Body of pancreas (tissue), 4 donors: ENCODE measurements at regions not wholly inside any gene's neighbourhood (a gene's known extent, or its start where the extent isn't known, plus 50 kb on each side); places are given as distances from the start of the nearest gene placed in this dataset.

Source experiments
- ATAC-seq: fragments of 150-250 bp; one replicate; pipeline ENCODE4 v1.9.1; 2016
- DNase-seq, 4 donors: peaks; one replicate each; pipeline ENCODE4 v3.0.0-alpha.2; 2019
- H3K27ac ChIP-seq, 4 donors: fragments of 200-600 bp; sonication (generic); 1 replicate in 3 of 4; 2 replicates in 1 of 4; pipeline versions ENCODE4 v1.5.1 to v1.6.1; 2016 to 2019; ENCODE audit warnings: mild to moderate bottlenecking in 1 of 4, mixed read lengths in 1 of 4, moderate library complexity in 1 of 4
- H3K27me3 ChIP-seq, 2 donors: fragments of 200-600 bp; sonication (generic); one replicate each; pipeline ENCODE4 v1.6.0; 2016; ENCODE audit warnings: mild to moderate bottlenecking in 1 of 2
- H3K36me3 ChIP-seq, 2 donors: fragments of 200-600 bp; sonication (generic); replicated peaks in 1 of 2; 2 replicates each; pipeline ENCODE4 v1.5.1; 2016; ENCODE audit warnings: low read depth in 2 of 2; ENCODE audit not compliant: insufficient read depth in 1 of 2
- H3K4me1 ChIP-seq: fragments of 200-600 bp; sonication (generic); one replicate; pipeline ENCODE4 v1.6.0; 2016
- H3K4me3 ChIP-seq, 2 donors: fragments of 200-600 bp; sonication (generic); 1 replicate in 1 of 2; 2 replicates in 1 of 2; pipeline ENCODE4 v1.5.1; 2016 to 2019
- H3K9me3 ChIP-seq, 3 donors: fragments of 200-600 bp; sonication (generic); 1 replicate in 2 of 3; 2 replicates in 1 of 3; pipeline ENCODE4 v1.5.1; 2016
- POLR2A ChIP-seq, 3 donors: fragments of 450-650 bp; IDR thresholded peaks; one replicate each; pipeline ENCODE4 v1.6.1; 2016; ENCODE audit warnings: antibody characterized with exemption in 3 of 3, mild to moderate bottlenecking in 2 of 3
- WGBS, 2 donors: methylation state at CpG; one replicate each; pipeline ENCODE4 v1.1.5; 2017; 5-methylcytosine and 5-hydroxymethylcytosine counted together
- intact Hi-C: fragments of 100-400 bp; cut with DNase I; formaldehyde crosslinking; loops from one replicate; pipeline ENCODE4 v1.15.1; 2023
- TF ChIP-seq, protein P1 (sequence below), 7 experiments: fragments of 450-650 bp in 4 of 7; fragments of 200-600 bp in 3 of 7; sonication (generic) in 3 of 7; IDR thresholded peaks; one replicate each; pipeline ENCODE4 v1.5.1; 2016 to 2019; ENCODE audit warnings: antibody characterized with exemption in 7 of 7

- intact Hi-C loops = no loop called here
- Histone ChIP-seq H3K27me3 (no peaks in the 10 kb centered on the region), H3K27ac (no peak overlapping the region), H3K4me3 (no peak overlapping the region), H3K36me3 (no peaks in the 10 kb centered on the region), H3K4me1 (no peaks in the 10 kb centered on the region), H3K9me3 (no peaks in the 10 kb centered on the region)
- TF ChIP-seq, protein P1, sequence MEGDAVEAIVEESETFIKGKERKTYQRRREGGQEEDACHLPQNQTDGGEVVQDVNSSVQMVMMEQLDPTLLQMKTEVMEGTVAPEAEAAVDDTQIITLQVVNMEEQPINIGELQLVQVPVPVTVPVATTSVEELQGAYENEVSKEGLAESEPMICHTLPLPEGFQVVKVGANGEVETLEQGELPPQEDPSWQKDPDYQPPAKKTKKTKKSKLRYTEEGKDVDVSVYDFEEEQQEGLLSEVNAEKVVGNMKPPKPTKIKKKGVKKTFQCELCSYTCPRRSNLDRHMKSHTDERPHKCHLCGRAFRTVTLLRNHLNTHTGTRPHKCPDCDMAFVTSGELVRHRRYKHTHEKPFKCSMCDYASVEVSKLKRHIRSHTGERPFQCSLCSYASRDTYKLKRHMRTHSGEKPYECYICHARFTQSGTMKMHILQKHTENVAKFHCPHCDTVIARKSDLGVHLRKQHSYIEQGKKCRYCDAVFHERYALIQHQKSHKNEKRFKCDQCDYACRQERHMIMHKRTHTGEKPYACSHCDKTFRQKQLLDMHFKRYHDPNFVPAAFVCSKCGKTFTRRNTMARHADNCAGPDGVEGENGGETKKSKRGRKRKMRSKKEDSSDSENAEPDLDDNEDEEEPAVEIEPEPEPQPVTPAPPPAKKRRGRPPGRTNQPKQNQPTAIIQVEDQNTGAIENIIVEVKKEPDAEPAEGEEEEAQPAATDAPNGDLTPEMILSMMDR (IDR thresholded peaks at IDR 0.05) = no peak
- TF ChIP-seq POLR2A (IDR thresholded peaks at IDR 0.05) = no peak
- no peak for DNase-seq
- no peak for ATAC-seq
- WGBS, 2 donors = 54 to 58% methylated on average over 4 of the region's 4 CpGs
Observed at GRCh38 chr9:30015073-30015472, 2369.4 kb upstream of the ACO1 start.

GRCh38 chr9:30020161-30020560, 2364.3 kb upstream of the ACO1 start:
- no peak for DNase-seq
- ATAC-seq = no peak

DNA sequence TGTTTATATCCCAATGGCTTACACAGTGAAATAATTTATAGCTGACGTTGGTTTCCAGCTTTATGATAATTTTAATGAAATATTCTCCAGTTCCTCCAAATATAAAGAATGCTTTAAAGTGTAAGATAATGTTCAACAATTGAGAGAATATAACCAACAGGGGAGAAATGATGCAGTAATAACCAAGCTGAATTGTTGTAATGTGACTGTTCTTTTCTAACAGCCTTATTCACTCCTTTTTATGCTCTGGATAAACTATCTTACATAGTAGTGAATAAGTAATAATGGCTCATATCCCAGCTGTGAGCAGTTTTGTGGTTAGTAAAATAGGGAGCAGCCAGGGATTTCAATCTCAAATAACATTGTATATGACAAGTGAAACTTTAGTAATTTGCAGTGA, 2348.7 kb upstream of the ACO1 start:
- no peaks in the 10 kb centered on the region for H3K4me1 ChIP-seq
- 29 to 47% methylated on average over 1 of the region's 1 CpG for WGBS, 2 donors
- H3K9me3 ChIP-seq = no peaks in the 10 kb centered on the region
- H3K27ac ChIP-seq = no peak overlapping the region
- no peak for ATAC-seq
- H3K27me3 ChIP-seq = no peaks in the 10 kb centered on the region
- no peak overlapping the region for H3K4me3 ChIP-seq
- intact Hi-C loops = no loop called here
- DNase-seq = no peak
- no peak for TF ChIP-seq POLR2A (IDR thresholded peaks at IDR 0.05)
- TF ChIP-seq, protein P1 (IDR thresholded peaks at IDR 0.05) = no peak
- H3K36me3 ChIP-seq = no peaks in the 10 kb centered on the region

More at GRCh38 chr9:30020161-30020560, 2364.3 kb upstream of the ACO1 start:
- Histone ChIP-seq H3K9me3 (no peaks in the 10 kb centered on the region), H3K4me3 (no peak overlapping the region), H3K27ac (no peak overlapping the region), H3K36me3 (no peaks in the 10 kb centered on the region), H3K4me1 (no peaks in the 10 kb centered on the region), H3K27me3 (no peaks in the 10 kb centered on the region)
- intact Hi-C loops = no loop called here
- 57 to 59% methylated on average over 2 of the region's 2 CpGs for WGBS, 2 donors
- TF ChIP-seq, protein P1 (IDR thresholded peaks at IDR 0.05) = no peak
- no peak for TF ChIP-seq POLR2A (IDR thresholded peaks at IDR 0.05)

DNA sequence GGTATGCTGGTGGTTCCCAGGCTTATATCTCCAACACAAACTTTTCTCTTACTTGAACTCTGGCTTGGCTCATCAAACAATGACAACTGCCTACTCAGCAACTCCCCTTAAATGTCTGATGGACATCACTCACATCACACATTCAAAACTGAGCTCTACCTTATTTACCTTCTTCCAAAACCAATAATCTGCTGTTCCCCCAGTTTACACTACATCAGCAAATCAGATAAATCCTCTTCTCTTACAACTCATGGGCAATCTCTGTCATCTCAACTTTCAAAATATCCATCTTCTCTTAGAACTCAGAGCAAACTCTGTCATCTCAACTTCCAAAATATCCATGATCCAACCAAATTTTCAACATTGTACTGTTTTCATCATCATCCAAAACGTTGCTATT, 2347.9 kb upstream of the ACO1 start:
- DNase-seq (no peak), ATAC-seq (no peak)
- intact Hi-C loops = no loop called here
- no peak for TF ChIP-seq POLR2A (IDR thresholded peaks at IDR 0.05)
- TF ChIP-seq, protein P1 (IDR thresholded peaks at IDR 0.05) = no peak
- Histone ChIP-seq H3K27ac (no peak overlapping the region), H3K4me1 (no peaks in the 10 kb centered on the region), H3K27me3 (no peaks in the 10 kb centered on the region), H3K36me3 (no peaks in the 10 kb centered on the region), H3K9me3 (no peaks in the 10 kb centered on the region), H3K4me3 (no peak overlapping the region)
- 26 to 32% methylated on average over 1 of the region's 1 CpG for WGBS, 2 donors

- DNase-seq (no peak), ATAC-seq (no peak)
- no peak for TF ChIP-seq POLR2A (IDR thresholded peaks at IDR 0.05)
- TF ChIP-seq, protein P1 (IDR thresholded peaks at IDR 0.05) = no peak
- 28 to 34% methylated on average over 1 of the region's 1 CpG for WGBS, 2 donors
- H3K27ac ChIP-seq = no peak overlapping the region
- no peaks in the 10 kb centered on the region for H3K4me1 ChIP-seq
- H3K9me3 ChIP-seq = no peaks in the 10 kb centered on the region
- no peak overlapping the region for H3K4me3 ChIP-seq
- intact Hi-C loops = no loop called here
- no peaks in the 10 kb centered on the region for H3K36me3 ChIP-seq
- no peaks in the 10 kb centered on the region for H3K27me3 ChIP-seq
Observed at GRCh38 chr9:30039712-30040111, 2344.7 kb upstream of the ACO1 start.
